DND-41 (cell line): ENCODE measurements at regions not wholly inside any gene's neighbourhood (a gene's known extent, or its start where the extent isn't known, plus 50 kb on each side); places are given as distances from the start of the nearest gene placed in this dataset.

Source experiments
- ATAC-seq: fragments of 200-7000 bp; cut with Tn5 transposase; 3 replicates; pipeline ENCODE4 v1.9.1; 2021; ENCODE audit warnings: low read depth; ENCODE audit not compliant: insufficient read depth
- DNase-seq: peaks from one replicate; pipeline ENCODE4 v3.0.0-alpha.2; 2020
- H2AFZ ChIP-seq: 2 replicates; pipeline ENCODE4 v1.6.0; 2012; ENCODE audit warnings: low read depth, low read length
- H3K27ac ChIP-seq: 2 replicates; pipeline ENCODE4 v1.5.1; 2012; ENCODE audit warnings: low read length, inconsistent platforms
- H3K27me3 ChIP-seq: fragments of 200-600 bp; sonication (generic); 2 replicates; pipeline ENCODE4 v1.6.0; 2012; ENCODE audit warnings: low read length, mild to moderate bottlenecking, inconsistent platforms; ENCODE audit not compliant: insufficient read depth, poor library complexity
- H3K36me3 ChIP-seq: 2 replicates; pipeline ENCODE4 v1.5.1; 2012; ENCODE audit warnings: low read length, inconsistent platforms; ENCODE audit not compliant: insufficient read depth
- H3K4me1 ChIP-seq: 2 replicates; pipeline ENCODE4 v1.5.1; 2012; ENCODE audit warnings: mild to moderate bottlenecking, low read length; ENCODE audit not compliant: insufficient read depth
- H3K4me2 ChIP-seq: 2 replicates; pipeline ENCODE4 v1.6.0; 2012; ENCODE audit warnings: mild to moderate bottlenecking, moderate library complexity, low read length, inconsistent platforms; ENCODE audit not compliant: insufficient read depth
- H3K4me3 ChIP-seq, 2 experiments: fragments of 200-600 bp in 1 of 2; shearing (Covaris generic) in 1 of 2; 2 replicates each; pipeline ENCODE4 v1.5.1; 2012 to 2016; ENCODE audit warnings: inconsistent platforms in 2 of 2, low read length in 2 of 2, mild to moderate bottlenecking in 2 of 2, low read depth in 1 of 2, moderate library complexity in 1 of 2
- H3K79me2 ChIP-seq: 2 replicates; pipeline ENCODE4 v1.6.0; 2012; ENCODE audit warnings: low read length, inconsistent platforms; ENCODE audit not compliant: insufficient read depth
- H3K9ac ChIP-seq: 2 replicates; pipeline ENCODE4 v1.6.0; 2012; ENCODE audit warnings: low read depth, mild to moderate bottlenecking, inconsistent platforms, low read length, moderate library complexity
- H3K9me3 ChIP-seq: 2 replicates; pipeline ENCODE4 v1.5.1; 2012; ENCODE audit warnings: low read length, moderate library complexity, mild to moderate bottlenecking, inconsistent platforms; ENCODE audit not compliant: insufficient read depth, severe bottlenecking
- H4K20me1 ChIP-seq: 2 replicates; pipeline ENCODE4 v1.6.0; 2012; ENCODE audit warnings: low read length; ENCODE audit not compliant: insufficient read depth
- EZH2 ChIP-seq: IDR thresholded peaks from 3 replicates; pipeline ENCODE4 v1.6.1; 2012; ENCODE audit warnings: borderline replicate concordance, low read depth, mild to moderate bottlenecking, moderate library complexity, low read length, inconsistent platforms; ENCODE audit not compliant: severe bottlenecking
- TF ChIP-seq, protein P1 (sequence below): IDR thresholded peaks from 2 replicates; pipeline ENCODE4 v1.5.1; 2012; ENCODE audit warnings: borderline replicate concordance, low read length, moderate library complexity, mild to moderate bottlenecking; ENCODE audit not compliant: poor library complexity, severe bottlenecking; ENCODE audit errors: extremely low read depth

DNA sequence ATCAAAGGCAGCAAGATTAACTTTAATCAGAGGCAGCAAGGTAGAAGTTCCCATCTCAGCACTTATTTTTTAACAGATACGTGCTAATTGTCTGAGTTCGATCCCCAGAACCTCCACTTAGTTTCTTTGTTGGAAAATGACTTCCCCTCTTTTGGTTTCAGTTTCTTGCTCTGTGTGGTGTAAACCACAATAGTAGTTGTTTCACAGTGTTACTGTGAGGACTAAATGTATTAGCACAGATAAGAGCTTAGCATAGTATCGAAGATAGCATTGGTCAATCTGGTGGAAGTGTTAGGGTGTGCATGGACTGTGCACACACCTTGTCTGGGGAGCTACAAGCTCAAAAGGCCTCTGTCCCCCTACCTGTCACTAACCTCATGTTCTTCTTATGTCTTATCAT is 988.3 kb upstream of the GYPC start:
- TF ChIP-seq EZH2 = no peak
- TF ChIP-seq, protein P1, sequence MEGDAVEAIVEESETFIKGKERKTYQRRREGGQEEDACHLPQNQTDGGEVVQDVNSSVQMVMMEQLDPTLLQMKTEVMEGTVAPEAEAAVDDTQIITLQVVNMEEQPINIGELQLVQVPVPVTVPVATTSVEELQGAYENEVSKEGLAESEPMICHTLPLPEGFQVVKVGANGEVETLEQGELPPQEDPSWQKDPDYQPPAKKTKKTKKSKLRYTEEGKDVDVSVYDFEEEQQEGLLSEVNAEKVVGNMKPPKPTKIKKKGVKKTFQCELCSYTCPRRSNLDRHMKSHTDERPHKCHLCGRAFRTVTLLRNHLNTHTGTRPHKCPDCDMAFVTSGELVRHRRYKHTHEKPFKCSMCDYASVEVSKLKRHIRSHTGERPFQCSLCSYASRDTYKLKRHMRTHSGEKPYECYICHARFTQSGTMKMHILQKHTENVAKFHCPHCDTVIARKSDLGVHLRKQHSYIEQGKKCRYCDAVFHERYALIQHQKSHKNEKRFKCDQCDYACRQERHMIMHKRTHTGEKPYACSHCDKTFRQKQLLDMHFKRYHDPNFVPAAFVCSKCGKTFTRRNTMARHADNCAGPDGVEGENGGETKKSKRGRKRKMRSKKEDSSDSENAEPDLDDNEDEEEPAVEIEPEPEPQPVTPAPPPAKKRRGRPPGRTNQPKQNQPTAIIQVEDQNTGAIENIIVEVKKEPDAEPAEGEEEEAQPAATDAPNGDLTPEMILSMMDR = no peak
- Histone ChIP-seq H3K36me3 (no peaks in the 10 kb centered on the region), H3K79me2 (no peaks in the 10 kb centered on the region), H3K27me3 (no peaks in the 10 kb centered on the region), H3K9ac (no peak overlapping the region), H3K4me3 (no peak overlapping the region), H3K4me2 (no peak overlapping the region), H4K20me1 (no peaks in the 10 kb centered on the region), H3K4me1 (no peaks in the 10 kb centered on the region), H2AFZ (no peak overlapping the region), H3K9me3 (no peaks in the 10 kb centered on the region), H3K27ac (no peak overlapping the region)
- DNase-seq (no peak), ATAC-seq (no peak)

DNA sequence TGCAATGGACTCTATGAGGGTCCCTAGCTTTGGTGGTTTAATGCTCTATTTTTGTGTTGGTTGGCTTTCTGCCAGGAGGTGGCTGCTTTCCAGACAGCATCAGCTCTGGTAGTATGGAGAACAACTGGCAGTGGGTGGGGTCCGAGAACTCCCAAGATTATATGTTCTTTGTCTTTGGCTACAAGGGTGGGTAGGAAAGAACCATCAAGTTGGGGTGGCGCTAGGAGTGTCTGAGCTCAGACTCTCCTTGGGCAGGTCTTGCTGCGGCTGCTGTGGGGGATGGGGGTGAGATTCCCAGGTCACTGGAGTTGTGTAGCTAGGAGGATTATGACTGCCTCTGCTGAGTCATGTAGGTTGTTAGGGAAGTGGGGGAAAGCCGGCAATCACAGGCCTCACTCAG is 976.1 kb upstream of the GYPC start:
- H3K79me2 ChIP-seq = no peaks in the 10 kb centered on the region
- no peaks in the 10 kb centered on the region for H4K20me1 ChIP-seq
- no peaks in the 10 kb centered on the region for H3K9me3 ChIP-seq
- no peaks in the 10 kb centered on the region for H3K4me1 ChIP-seq
- no peak overlapping the region for H3K27ac ChIP-seq
- H3K36me3 ChIP-seq = no peaks in the 10 kb centered on the region
- H3K9ac ChIP-seq = no peak overlapping the region
- DNase-seq (no peak), ATAC-seq (no peak)
- no peak overlapping the region for H2AFZ ChIP-seq
- no peak overlapping the region for H3K4me3 ChIP-seq
- H3K4me2 ChIP-seq = no peak overlapping the region
- no peaks in the 10 kb centered on the region for H3K27me3 ChIP-seq
- TF ChIP-seq EZH2 = no peak
- TF ChIP-seq, protein P1 = no peak

DNA sequence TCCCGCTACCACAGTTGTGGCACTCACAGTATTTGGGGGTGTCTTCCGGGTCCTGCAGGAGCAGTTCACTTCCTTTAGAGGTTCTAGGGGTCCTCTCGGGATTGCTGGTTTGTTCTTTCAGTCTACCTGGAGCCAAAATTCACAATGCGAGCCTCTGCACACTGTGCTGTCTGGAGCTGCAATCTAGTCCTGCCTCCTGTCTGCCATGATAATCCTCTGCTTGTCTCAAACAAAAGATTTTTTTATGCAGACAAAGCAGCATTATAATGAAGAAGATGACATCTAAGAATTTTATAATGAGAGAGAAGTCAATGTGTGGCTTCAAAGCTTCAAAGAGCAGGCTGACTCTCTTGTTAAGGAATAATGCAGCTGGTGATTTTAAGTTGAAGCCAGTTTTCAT is 975.1 kb upstream of the GYPC start:
- no peak overlapping the region for H3K27ac ChIP-seq
- TF ChIP-seq EZH2 = no peak
- TF ChIP-seq, protein P1 = no peak
- H3K9ac ChIP-seq = no peak overlapping the region
- no peaks in the 10 kb centered on the region for H3K27me3 ChIP-seq
- H3K4me3 ChIP-seq = no peak overlapping the region
- ATAC-seq (no peak), DNase-seq (no peak)
- H2AFZ ChIP-seq = no peak overlapping the region
- H3K79me2 ChIP-seq = no peaks in the 10 kb centered on the region
- H3K4me1 ChIP-seq = no peaks in the 10 kb centered on the region
- H3K36me3 ChIP-seq = no peaks in the 10 kb centered on the region
- H3K9me3 ChIP-seq = no peaks in the 10 kb centered on the region
- H4K20me1 ChIP-seq = no peaks in the 10 kb centered on the region
- H3K4me2 ChIP-seq = no peak overlapping the region

DNA sequence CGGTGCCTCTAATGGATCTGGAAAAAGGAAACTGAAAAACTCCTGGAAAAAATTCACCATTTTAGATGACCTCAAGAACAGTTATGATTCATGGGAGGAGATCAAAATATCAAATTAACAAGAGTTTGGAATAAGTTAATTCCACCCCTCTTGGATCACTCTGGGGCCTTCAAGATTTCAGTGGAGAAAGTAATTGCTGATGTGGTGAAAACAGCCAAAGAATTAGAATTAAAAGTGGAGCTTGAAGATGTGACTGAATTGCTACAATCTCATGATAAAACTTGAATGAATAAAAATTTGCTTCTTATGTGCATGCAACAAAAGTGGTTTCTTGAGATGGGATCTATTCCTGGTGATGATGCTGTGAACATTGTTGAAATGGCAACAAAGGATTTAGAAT is 974.4 kb upstream of the GYPC start:
- H2AFZ ChIP-seq = no peak overlapping the region
- ATAC-seq (no peak), DNase-seq (no peak)
- H3K36me3 ChIP-seq = no peaks in the 10 kb centered on the region
- H3K9ac ChIP-seq = no peak overlapping the region
- no peaks in the 10 kb centered on the region for H3K9me3 ChIP-seq
- H3K4me3 ChIP-seq = no peak overlapping the region
- H3K27me3 ChIP-seq = no peaks in the 10 kb centered on the region
- no peak overlapping the region for H3K27ac ChIP-seq
- H3K79me2 ChIP-seq = no peaks in the 10 kb centered on the region
- no peaks in the 10 kb centered on the region for H3K4me1 ChIP-seq
- TF ChIP-seq, protein P1 = no peak
- TF ChIP-seq EZH2 = no peak
- H4K20me1 ChIP-seq = no peaks in the 10 kb centered on the region
- no peak overlapping the region for H3K4me2 ChIP-seq
